PC-3 (cell line): ENCODE measurements at regions not wholly inside any gene's neighbourhood (a gene's known extent, or its start where the extent isn't known, plus 50 kb on each side); places are given as distances from the start of the nearest gene placed in this dataset.
A peak's percentile ranks its signal among the peaks of the same experiment; 100 is the strongest.

ENCODE experiments used
- ATAC-seq: fragments of 200-7000 bp; cut with Tn5 transposase; 2 replicates; pipeline ENCODE4 v1.9.1; 2020; ENCODE audit warnings: mild to moderate bottlenecking, moderate library complexity
- BruUV-seq: library from RNA; stranded (reverse); fragments of 400-500 nt; replicated peaks from 2 replicates; lab custom pipeline; 2021; lab: Mats Ljungman, UMichigan
- CTCF ChIA-PET: fragments of 300-600 bp; sonication (Branson Sonifier 250); formaldehyde crosslinking; loops from one replicate; lab custom pipeline; 2022; ENCODE audit warnings: antibody characterized with exemption; lab: Charles Lee
- POLR2A ChIA-PET: fragments of 300-600 bp; sonication (Branson Sonifier 250); formaldehyde crosslinking; loops from one replicate; lab custom pipeline; 2022; ENCODE audit warnings: antibody characterized with exemption; ENCODE audit not compliant: unreplicated experiment; lab: Charles Lee
- DNase-seq: peaks from one replicate; pipeline ENCODE4 v3.0.0-alpha.2; 2015
- H2AFZ ChIP-seq: fragments of 300-600 bp; sonication (generic); 2 replicates; pipeline ENCODE4 v1.6.0; 2016; ENCODE audit warnings: antibody characterized with exemption, low read length
- H3F3A ChIP-seq: fragments of 300-600 bp; sonication (generic); one replicate; pipeline ENCODE4 v1.6.0; 2017; ENCODE audit warnings: antibody characterized with exemption, low read length, control low read depth, mild to moderate bottlenecking; ENCODE audit not compliant: unreplicated experiment
- H3K27ac ChIP-seq: fragments of 300-600 bp; sonication (generic); 2 replicates; pipeline ENCODE4 v1.5.1; 2016; ENCODE audit warnings: mild to moderate bottlenecking, low read length
- H3K27me3 ChIP-seq: fragments of 300-600 bp; sonication (generic); 2 replicates; pipeline ENCODE4 v1.6.1; 2016; ENCODE audit warnings: low read length, mixed read lengths
- H3K36me3 ChIP-seq: fragments of 300-600 bp; sonication (generic); 2 replicates; pipeline ENCODE4 v1.6.1; 2016; ENCODE audit warnings: low read depth, mixed run types, low read length, mixed read lengths
- H3K4me1 ChIP-seq: fragments of 300-600 bp; sonication (generic); 2 replicates; pipeline ENCODE4 v1.5.1; 2016; ENCODE audit warnings: low read length; ENCODE audit not compliant: insufficient read depth
- H3K4me2 ChIP-seq: fragments of 300-600 bp; sonication (generic); 2 replicates; pipeline ENCODE4 v1.6.0; 2016; ENCODE audit warnings: low read length
- H3K4me3 ChIP-seq: fragments of 300-600 bp; sonication (generic); 2 replicates; pipeline ENCODE4 v1.5.1; 2016; ENCODE audit warnings: mild to moderate bottlenecking, low read length, mixed read lengths
- H3K79me2 ChIP-seq: fragments of 300-600 bp; sonication (generic); 2 replicates; pipeline ENCODE4 v1.6.1; 2017; ENCODE audit warnings: low read length, mixed read lengths
- H3K9ac ChIP-seq: fragments of 300-600 bp; sonication (generic); 2 replicates; pipeline ENCODE4 v1.6.0; 2016; ENCODE audit warnings: mild to moderate bottlenecking, low read length
- H3K9me2 ChIP-seq: fragments of 300-600 bp; sonication (generic); replicated peaks from 2 replicates; pipeline ENCODE4 v1.6.1; 2016; ENCODE audit warnings: mixed run types, low read length, mixed read lengths
- H3K9me3 ChIP-seq: fragments of 300-600 bp; sonication (generic); 2 replicates; pipeline ENCODE4 v1.6.1; 2016; ENCODE audit warnings: low read length, mixed read lengths
- H4K20me1 ChIP-seq: fragments of 300-600 bp; sonication (generic); 2 replicates; pipeline ENCODE4 v1.6.1; 2016; ENCODE audit warnings: low read length, mixed read lengths
- EZH2 ChIP-seq: fragments of 300-600 bp; sonication (generic); IDR thresholded peaks from one replicate; pipeline ENCODE4 v1.6.1; 2017; ENCODE audit warnings: antibody characterized with exemption, mild to moderate bottlenecking, low read length; ENCODE audit not compliant: unreplicated experiment
- EZH2phosphoT487 ChIP-seq: fragments of 300-600 bp; sonication (generic); IDR thresholded peaks from 2 replicates; pipeline ENCODE4 v1.6.1; 2018; ENCODE audit warnings: mild to moderate bottlenecking, antibody characterized with exemption, low read length, borderline replicate concordance
- intact Hi-C: fragments of 100-400 bp; cut with micrococcal nuclease; formaldehyde crosslinking; loops from 2 replicates; pipeline ENCODE4 v1.9.0; 2023
- TF ChIP-seq, protein P1 (sequence below): fragments of 300-600 bp; sonication (generic); conservative IDR thresholded peaks from 2 replicates; pipeline ENCODE4 v1.5.1; 2017; ENCODE audit warnings: antibody characterized with exemption, low read depth, mild to moderate bottlenecking, low read length

DNA sequence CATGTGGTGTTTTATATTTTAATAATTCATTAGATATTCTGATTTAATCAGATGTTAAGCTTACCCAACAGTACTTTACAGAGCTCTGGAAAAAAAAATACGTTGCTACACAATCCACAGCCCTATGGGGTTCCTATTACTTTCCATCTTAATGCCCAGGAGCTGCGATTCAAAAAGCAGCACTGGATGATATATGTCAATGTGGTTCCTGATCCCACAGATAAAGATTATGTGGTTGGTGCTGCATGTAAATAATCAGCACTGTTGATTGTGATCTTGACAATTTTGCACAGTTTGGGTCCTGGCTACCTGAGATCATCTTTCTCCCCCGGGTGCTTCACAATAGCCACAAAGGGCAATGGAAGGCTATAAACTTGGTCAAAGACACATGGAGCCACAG is 72.7 kb upstream of the DCLK2 start:
- Histone ChIP-seq H3K4me2 (no peak overlapping the region), H3K9ac (no peak overlapping the region), H4K20me1 (no peaks in the 10 kb centered on the region), H3K9me2 (no peaks in the 10 kb centered on the region), H3K27ac (no peak overlapping the region), H2AFZ (no peak overlapping the region), H3K79me2 (no peaks in the 10 kb centered on the region), H3K4me1 (peaks cover 4% of the 10 kb centered on the region; the same call in 1 of the 2 replicates), H3K4me3 (no peak overlapping the region), H3K27me3 (no peaks in the 10 kb centered on the region), H3F3A (no peaks in the 10 kb centered on the region), H3K36me3 (no peaks in the 10 kb centered on the region), H3K9me3 (no peaks in the 10 kb centered on the region)
- ChIA-PET CTCF (interaction anchor here (0.6 to 0.9 kb wide), 2 partner anchors 204 to 237 kb away, joined by 3 to 6 read pairs; no protein-coding TSS in a partner anchor), POLR2A (no interaction called here)
- DNase-seq (no peak), ATAC-seq (no peak)
- intact Hi-C loops = no loop called here
- no TSS peak for BruUV-seq
- no peak for TF ChIP-seq EZH2
- no peak for TF ChIP-seq EZH2phosphoT487
- TF ChIP-seq, protein P1, sequence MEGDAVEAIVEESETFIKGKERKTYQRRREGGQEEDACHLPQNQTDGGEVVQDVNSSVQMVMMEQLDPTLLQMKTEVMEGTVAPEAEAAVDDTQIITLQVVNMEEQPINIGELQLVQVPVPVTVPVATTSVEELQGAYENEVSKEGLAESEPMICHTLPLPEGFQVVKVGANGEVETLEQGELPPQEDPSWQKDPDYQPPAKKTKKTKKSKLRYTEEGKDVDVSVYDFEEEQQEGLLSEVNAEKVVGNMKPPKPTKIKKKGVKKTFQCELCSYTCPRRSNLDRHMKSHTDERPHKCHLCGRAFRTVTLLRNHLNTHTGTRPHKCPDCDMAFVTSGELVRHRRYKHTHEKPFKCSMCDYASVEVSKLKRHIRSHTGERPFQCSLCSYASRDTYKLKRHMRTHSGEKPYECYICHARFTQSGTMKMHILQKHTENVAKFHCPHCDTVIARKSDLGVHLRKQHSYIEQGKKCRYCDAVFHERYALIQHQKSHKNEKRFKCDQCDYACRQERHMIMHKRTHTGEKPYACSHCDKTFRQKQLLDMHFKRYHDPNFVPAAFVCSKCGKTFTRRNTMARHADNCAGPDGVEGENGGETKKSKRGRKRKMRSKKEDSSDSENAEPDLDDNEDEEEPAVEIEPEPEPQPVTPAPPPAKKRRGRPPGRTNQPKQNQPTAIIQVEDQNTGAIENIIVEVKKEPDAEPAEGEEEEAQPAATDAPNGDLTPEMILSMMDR = no peak

DNA sequence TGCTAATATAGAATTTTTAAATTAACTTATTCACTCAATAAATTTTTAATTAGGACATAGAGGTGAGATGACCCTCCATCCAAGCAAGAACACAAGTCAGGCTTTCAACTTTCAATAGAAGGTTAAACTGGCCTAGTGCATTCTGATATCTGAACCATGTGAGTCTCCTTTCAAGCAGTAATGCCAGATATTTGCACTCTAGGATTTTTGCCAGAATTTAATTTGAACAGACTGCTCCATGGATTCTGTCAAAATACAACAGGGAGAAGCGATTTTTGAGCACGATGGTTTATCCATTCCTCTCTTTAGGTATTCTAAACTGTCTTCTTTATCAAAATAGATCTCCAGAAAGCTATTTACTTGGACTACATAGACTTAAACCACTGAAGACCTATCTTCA is 72.0 kb upstream of the DCLK2 start:
- H3K9me3 ChIP-seq = no peaks in the 10 kb centered on the region
- no peaks in the 10 kb centered on the region for H3F3A ChIP-seq
- TF ChIP-seq, protein P1 = no peak
- TF ChIP-seq EZH2phosphoT487 (no peak), EZH2 (no peak)
- H3K4me1 ChIP-seq = peaks cover 4% of the 10 kb centered on the region; the same call in 1 of the 2 replicates
- ChIA-PET CTCF (interaction anchor here (0.9 kb wide), 1 partner anchor 203 kb away, joined by 6 read pairs; no protein-coding TSS in a partner anchor), POLR2A (no interaction called here)
- no peaks in the 10 kb centered on the region for H3K9me2 ChIP-seq
- no peak overlapping the region for H3K4me3 ChIP-seq
- H3K36me3 ChIP-seq = no peaks in the 10 kb centered on the region
- DNase-seq (no peak), ATAC-seq (no peak)
- no peaks in the 10 kb centered on the region for H3K27me3 ChIP-seq
- intact Hi-C loops = no loop called here
- H2AFZ ChIP-seq = no peak overlapping the region
- H3K27ac ChIP-seq = no peak overlapping the region
- H3K9ac ChIP-seq = no peak overlapping the region
- H4K20me1 ChIP-seq = no peaks in the 10 kb centered on the region
- no peaks in the 10 kb centered on the region for H3K79me2 ChIP-seq
- no TSS peak for BruUV-seq
- H3K4me2 ChIP-seq = no peak overlapping the region

DNA sequence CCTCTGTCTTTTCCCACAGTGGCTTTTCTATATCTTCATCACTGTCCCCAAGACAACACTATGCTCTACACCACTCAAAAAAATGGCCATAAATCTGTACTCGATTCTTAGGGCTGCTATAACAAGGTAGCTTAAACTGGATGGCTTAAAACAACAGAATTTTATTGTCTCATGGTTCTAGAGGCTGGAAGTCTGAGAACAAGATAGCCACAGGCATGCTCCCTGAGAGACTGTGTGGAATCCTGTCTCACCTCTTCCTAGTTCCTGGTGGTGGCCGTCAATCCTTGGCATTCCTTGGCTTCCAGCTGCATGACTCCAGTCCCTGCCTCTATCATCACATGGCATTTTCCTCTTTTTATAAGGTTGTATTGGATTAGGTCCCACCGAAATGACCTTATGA is 70.7 kb upstream of the DCLK2 start:
- Histone ChIP-seq H3K27ac (no peak overlapping the region), H3K4me2 (no peak overlapping the region), H3K27me3 (no peaks in the 10 kb centered on the region), H3K4me1 (no peaks in the 10 kb centered on the region), H3K9ac (no peak overlapping the region), H3F3A (no peaks in the 10 kb centered on the region), H3K4me3 (no peak overlapping the region), H3K9me3 (no peaks in the 10 kb centered on the region), H3K36me3 (no peaks in the 10 kb centered on the region), H3K79me2 (no peaks in the 10 kb centered on the region), H4K20me1 (no peaks in the 10 kb centered on the region), H3K9me2 (no peaks in the 10 kb centered on the region), H2AFZ (no peak overlapping the region)
- ATAC-seq (no peak), DNase-seq (peak; percentile 27)
- CTCF ChIA-PET = no interaction called here
- TF ChIP-seq, protein P1 = no peak
- no peak for TF ChIP-seq EZH2phosphoT487
- no peak for TF ChIP-seq EZH2
- no TSS peak for BruUV-seq
- POLR2A ChIA-PET = no interaction called here
- intact Hi-C loops = no loop called here
